ENCODE measurements at regions not wholly inside any gene's neighbourhood (a gene's known extent, or its start where the extent isn't known, plus 50 kb on each side); places are given as distances from the start of the nearest gene placed in this dataset.
"Not testable (repeated sequence)": the region's sequence is repeated elsewhere in the genome, so short reads cannot be mapped to it uniquely, and the experiment has no call there.

GRCh38 chr4:22625311-22625710 is 67.4 kb upstream of the GBA3 start:
- Histone ChIP-seq H3K4me3 (ENCODE audit: low read length) (no peak overlapping the region), H4K20me1 (ENCODE audit: insufficient read depth) (no peaks in the 10 kb centered on the region), H3K9ac (ENCODE audit: low read length) (no peak overlapping the region), H3K79me2 (replicated peaks; ENCODE audit: insufficient read depth, low read length) (no peaks in the 10 kb centered on the region), H3K36me3 (ENCODE audit: insufficient read depth, low read length) (no peaks in the 10 kb centered on the region), H3K9me3 (ENCODE audit: low read length) (no peaks in the 10 kb centered on the region), H3K27me3 (ENCODE audit: insufficient read depth, low read depth, low read length) (no peaks in the 10 kb centered on the region), H2AFZ (ENCODE audit: low read depth, low read length) (no peak overlapping the region), H3K9me2 (ENCODE audit: insufficient read depth, low read length) (no peaks in the 10 kb centered on the region), H3K4me2 (ENCODE audit: low read length) (no peak overlapping the region), H3F3A (ENCODE audit: insufficient read depth, low read length, poor library complexity, severe bottlenecking) (no peaks in the 10 kb centered on the region), H3K27ac (ENCODE audit: low read length) (no peak overlapping the region)
- TF ChIP-seq SMC3 (conservative IDR thresholded peaks at IDR 0.05; ENCODE audit: poor library complexity), result no peak
- no peak for TF ChIP-seq CTCF (IDR thresholded peaks at IDR 0.05; ENCODE audit: poor library complexity, severe bottlenecking)
- no peak for TF ChIP-seq POLR2AphosphoS5 (IDR thresholded peaks at IDR 0.05)
- no peak for TF ChIP-seq EZH2 (IDR thresholded peaks at IDR 0.05; ENCODE audit: borderline replicate concordance, insufficient read depth, low read length, poor library complexity, severe bottlenecking)

GRCh38 chr4:22627851-22628250 is 64.9 kb upstream of the GBA3 start:
- H3K9me3 ChIP-seq (ENCODE audit: low read length); H3K9me2 ChIP-seq (ENCODE audit: insufficient read depth, low read length); H3K36me3 ChIP-seq (ENCODE audit: insufficient read depth, low read length); H4K20me1 ChIP-seq (ENCODE audit: insufficient read depth); H2AFZ ChIP-seq (ENCODE audit: low read depth, low read length); H3F3A ChIP-seq (ENCODE audit: insufficient read depth, low read length, poor library complexity, severe bottlenecking); H3K27ac ChIP-seq (ENCODE audit: low read length); H3K79me2 ChIP-seq (replicated peaks; ENCODE audit: insufficient read depth, low read length); H3K27me3 ChIP-seq (ENCODE audit: insufficient read depth, low read depth, low read length); H3K9ac ChIP-seq (ENCODE audit: low read length); H3K4me3 ChIP-seq (ENCODE audit: low read length); H3K4me2 ChIP-seq (ENCODE audit: low read length): not testable (repeated sequence)

- TF ChIP-seq EP300 (conservative IDR thresholded peaks at IDR 0.05; ENCODE audit: poor library complexity, severe bottlenecking), result peak; percentile 78
- TF ChIP-seq POLR2AphosphoS5 (IDR thresholded peaks at IDR 0.05), result peak; percentile 14
- TF ChIP-seq REST (IDR thresholded peaks at IDR 0.05; ENCODE audit: borderline replicate concordance), result peak; percentile 50
Observed at GRCh38 chr4:22630161-22630975, 62.4 kb upstream of the GBA3 start.

GRCh38 chr4:22631167-22631566 is 61.6 kb upstream of the GBA3 start:
- H3K27me3 ChIP-seq (ENCODE audit: insufficient read depth, low read depth, low read length); H2AFZ ChIP-seq (ENCODE audit: low read depth, low read length); H3F3A ChIP-seq (ENCODE audit: insufficient read depth, low read length, poor library complexity, severe bottlenecking); H3K4me2 ChIP-seq (ENCODE audit: low read length); H3K36me3 ChIP-seq (ENCODE audit: insufficient read depth, low read length); H3K9me2 ChIP-seq (ENCODE audit: insufficient read depth, low read length); H3K4me3 ChIP-seq (ENCODE audit: low read length); H3K79me2 ChIP-seq (replicated peaks; ENCODE audit: insufficient read depth, low read length); H4K20me1 ChIP-seq (ENCODE audit: insufficient read depth); H3K9ac ChIP-seq (ENCODE audit: low read length); H3K9me3 ChIP-seq (ENCODE audit: low read length): not testable (repeated sequence)
- peak overlapping the region; percentile 72 for H3K27ac ChIP-seq (ENCODE audit: low read length)

More at GRCh38 chr4:22630161-22630975, 62.4 kb upstream of the GBA3 start:
- Histone ChIP-seq H3K27ac (ENCODE audit: low read length) (peak overlapping the region; percentile 72), H3K4me3 (ENCODE audit: low read length) (peak overlapping the region; percentile 29)
- not testable (repeated sequence) for H3F3A ChIP-seq (ENCODE audit: insufficient read depth, low read length, poor library complexity, severe bottlenecking); H3K27me3 ChIP-seq (ENCODE audit: insufficient read depth, low read depth, low read length); H3K9me3 ChIP-seq (ENCODE audit: low read length); H3K9me2 ChIP-seq (ENCODE audit: insufficient read depth, low read length); H3K4me2 ChIP-seq (ENCODE audit: low read length); H2AFZ ChIP-seq (ENCODE audit: low read depth, low read length); H3K79me2 ChIP-seq (replicated peaks; ENCODE audit: insufficient read depth, low read length); H3K36me3 ChIP-seq (ENCODE audit: insufficient read depth, low read length); H3K9ac ChIP-seq (ENCODE audit: low read length); H4K20me1 ChIP-seq (ENCODE audit: insufficient read depth)

Measured in neural cell (in vitro differentiated cells).